ENCODE measurements at regions not wholly inside any gene's neighbourhood (a gene's known extent, or its start where the extent isn't known, plus 50 kb on each side); places are given as distances from the start of the nearest gene placed in this dataset.

DNA sequence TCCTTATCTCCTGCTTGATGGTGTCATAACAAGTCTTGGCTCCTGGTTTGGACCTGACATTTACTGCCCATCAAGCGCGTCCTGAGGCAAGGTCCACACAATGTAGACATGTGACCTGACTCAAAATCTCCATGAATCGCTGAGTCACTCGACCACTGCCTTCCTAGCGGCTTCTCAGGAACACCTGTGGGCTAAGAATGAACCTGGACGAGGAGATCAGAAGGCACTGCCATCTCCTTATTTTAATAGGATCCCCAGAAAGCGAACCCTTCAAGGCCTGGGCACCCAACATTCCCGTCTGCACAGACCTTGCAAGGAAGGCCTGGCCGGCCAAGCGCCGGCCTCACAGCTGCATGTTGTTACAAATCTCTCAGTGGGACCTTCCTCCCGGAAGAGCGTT is 60.6 kb upstream of the IRX1 start:
- no peak for TF ChIP-seq EZH2 (IDR thresholded peaks at IDR 0.05)
- no peak for TF ChIP-seq ZNF274 (IDR thresholded peaks at IDR 0.05; ENCODE audit: low read depth, low read length)
- TF ChIP-seq JUND (IDR thresholded peaks at IDR 0.05) = no peak
- no peak for TF ChIP-seq CTCF (IDR thresholded peaks at IDR 0.05 in 2 of 3, conservative IDR thresholded peaks at IDR 0.05 in 1 of 3; ENCODE audit: borderline replicate concordance in 1 of 3, insufficient read depth in 1 of 3, low read depth in 2 of 3, low read length in 2 of 3)
- no peak for TF ChIP-seq REST (IDR thresholded peaks at IDR 0.05; ENCODE audit: low read depth)
- no peak for TF ChIP-seq POLR2A (IDR thresholded peaks at IDR 0.05; ENCODE audit: borderline replicate concordance, extremely low read depth, insufficient read depth, insufficient read length)
- TF ChIP-seq POLR2AphosphoS5 (IDR thresholded peaks at IDR 0.05; ENCODE audit: low read depth, low read length) = no peak
- TF ChIP-seq ZFX (IDR thresholded peaks at IDR 0.05) = no peak
- TF ChIP-seq, protein P1, sequence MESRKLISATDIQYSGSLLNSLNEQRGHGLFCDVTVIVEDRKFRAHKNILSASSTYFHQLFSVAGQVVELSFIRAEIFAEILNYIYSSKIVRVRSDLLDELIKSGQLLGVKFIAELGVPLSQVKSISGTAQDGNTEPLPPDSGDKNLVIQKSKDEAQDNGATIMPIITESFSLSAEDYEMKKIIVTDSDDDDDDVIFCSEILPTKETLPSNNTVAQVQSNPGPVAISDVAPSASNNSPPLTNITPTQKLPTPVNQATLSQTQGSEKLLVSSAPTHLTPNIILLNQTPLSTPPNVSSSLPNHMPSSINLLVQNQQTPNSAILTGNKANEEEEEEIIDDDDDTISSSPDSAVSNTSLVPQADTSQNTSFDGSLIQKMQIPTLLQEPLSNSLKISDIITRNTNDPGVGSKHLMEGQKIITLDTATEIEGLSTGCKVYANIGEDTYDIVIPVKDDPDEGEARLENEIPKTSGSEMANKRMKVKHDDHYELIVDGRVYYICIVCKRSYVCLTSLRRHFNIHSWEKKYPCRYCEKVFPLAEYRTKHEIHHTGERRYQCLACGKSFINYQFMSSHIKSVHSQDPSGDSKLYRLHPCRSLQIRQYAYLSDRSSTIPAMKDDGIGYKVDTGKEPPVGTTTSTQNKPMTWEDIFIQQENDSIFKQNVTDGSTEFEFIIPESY (IDR thresholded peaks at IDR 0.05; ENCODE audit: extremely low read depth, insufficient replicate concordance, low read length) = no peak
- no peak for TF ChIP-seq SP1 (IDR thresholded peaks at IDR 0.05; ENCODE audit: low read depth)
- TF ChIP-seq SRF (IDR thresholded peaks at IDR 0.05; ENCODE audit: low read depth) = no peak
